ENCODE measurements at regions not wholly inside any gene's neighbourhood (a gene's known extent, or its start where the extent isn't known, plus 50 kb on each side); places are given as distances from the start of the nearest gene placed in this dataset.
"Not testable (repeated sequence)": the region's sequence is repeated elsewhere in the genome, so short reads cannot be mapped to it uniquely, and the experiment has no call there.

- no peaks in the 10 kb centered on the region for H3K4me1 ChIP-seq (ENCODE audit: control insufficient read depth in 3 of 3, insufficient read depth in 3 of 3, low read length in 3 of 3)
- H3K9me3 ChIP-seq (ENCODE audit: control insufficient read depth in 3 of 3, low read length in 3 of 3) = no peaks in the 10 kb centered on the region
- H3K36me3 ChIP-seq (ENCODE audit: control insufficient read depth in 3 of 3, insufficient read depth in 3 of 3, low read length in 3 of 3) = no peaks in the 10 kb centered on the region
- H3K9ac ChIP-seq (ENCODE audit: low read depth in 1 of 3, low read length in 3 of 3) = no peak overlapping the region
- no peak overlapping the region for H3K4me3 ChIP-seq (ENCODE audit: low read length in 3 of 3)
- no peak overlapping the region for H3K27ac ChIP-seq (ENCODE audit: low read depth, low read length)
- no peaks in the 10 kb centered on the region for H3K27me3 ChIP-seq (ENCODE audit: control insufficient read depth in 3 of 3, insufficient read depth in 3 of 3, low read length in 3 of 3)
Measured at GRCh38 chr4:120589787-120590186, 332.7 kb downstream of the PRDM5 start.

- H3K27ac ChIP-seq (ENCODE audit: low read depth, low read length) = no peak overlapping the region
- H3K4me1 ChIP-seq (ENCODE audit: control insufficient read depth in 3 of 3, insufficient read depth in 3 of 3, low read length in 3 of 3) = peaks cover 0 to 3% (median 0%) of the 10 kb centered on the region in 3 donors
- H3K4me3 ChIP-seq (ENCODE audit: low read length in 3 of 3) = no peak overlapping the region
- H3K27me3 ChIP-seq (ENCODE audit: control insufficient read depth in 3 of 3, insufficient read depth in 3 of 3, low read length in 3 of 3) = no peaks in the 10 kb centered on the region
- H3K9me3 ChIP-seq (ENCODE audit: control insufficient read depth in 3 of 3, low read length in 3 of 3) = no peaks in the 10 kb centered on the region
- no peaks in the 10 kb centered on the region for H3K36me3 ChIP-seq (ENCODE audit: control insufficient read depth in 3 of 3, insufficient read depth in 3 of 3, low read length in 3 of 3)
- no peak overlapping the region for H3K9ac ChIP-seq (ENCODE audit: low read depth in 1 of 3, low read length in 3 of 3)
Measured at GRCh38 chr4:120568731-120569130, 353.8 kb downstream of the PRDM5 start.

GRCh38 chr4:120561648-120562047 is 360.9 kb downstream of the PRDM5 start:
- Histone ChIP-seq H3K4me3 (ENCODE audit: low read length in 3 of 3) (no peak overlapping the region), H3K27me3 (ENCODE audit: control insufficient read depth in 3 of 3, insufficient read depth in 3 of 3, low read length in 3 of 3) (no peaks in the 10 kb centered on the region), H3K4me1 (ENCODE audit: control insufficient read depth in 3 of 3, insufficient read depth in 3 of 3, low read length in 3 of 3) (no peaks in the 10 kb centered on the region), H3K9me3 (ENCODE audit: control insufficient read depth in 3 of 3, low read length in 3 of 3) (peaks cover 0 to 6% (median 0%) of the 10 kb centered on the region in 3 donors), H3K27ac (ENCODE audit: low read depth, low read length) (no peak overlapping the region), H3K9ac (ENCODE audit: low read depth in 1 of 3, low read length in 3 of 3) (no peak overlapping the region), H3K36me3 (ENCODE audit: control insufficient read depth in 3 of 3, insufficient read depth in 3 of 3, low read length in 3 of 3) (no peaks in the 10 kb centered on the region)

- no peaks in the 10 kb centered on the region for H3K36me3 ChIP-seq (ENCODE audit: control insufficient read depth in 3 of 3, insufficient read depth in 3 of 3, low read length in 3 of 3)
- no peaks in the 10 kb centered on the region for H3K27me3 ChIP-seq (ENCODE audit: control insufficient read depth in 3 of 3, insufficient read depth in 3 of 3, low read length in 3 of 3)
- peaks cover 0 to 6% (median 0%) of the 10 kb centered on the region in 3 donors for H3K9me3 ChIP-seq (ENCODE audit: control insufficient read depth in 3 of 3, low read length in 3 of 3)
- no peak overlapping the region for H3K4me3 ChIP-seq (ENCODE audit: low read length in 3 of 3)
- no peak overlapping the region for H3K9ac ChIP-seq (ENCODE audit: low read depth in 1 of 3, low read length in 3 of 3)
- H3K27ac ChIP-seq (ENCODE audit: low read depth, low read length) = no peak overlapping the region
- H3K4me1 ChIP-seq (ENCODE audit: control insufficient read depth in 3 of 3, insufficient read depth in 3 of 3, low read length in 3 of 3) = peaks cover 0 to 5% (median 2%) of the 10 kb centered on the region in 3 donors
Measured at GRCh38 chr4:120557372-120557771, 365.2 kb downstream of the PRDM5 start.

- Histone ChIP-seq H3K4me3 (ENCODE audit: low read length in 3 of 3) (no peak overlapping the region), H3K36me3 (ENCODE audit: control insufficient read depth in 3 of 3, insufficient read depth in 3 of 3, low read length in 3 of 3) (no peaks in the 10 kb centered on the region), H3K9ac (ENCODE audit: low read depth in 1 of 3, low read length in 3 of 3) (no peak overlapping the region), H3K4me1 (ENCODE audit: control insufficient read depth in 3 of 3, insufficient read depth in 3 of 3, low read length in 3 of 3) (peaks cover 0 to 5% (median 2%) of the 10 kb centered on the region in 3 donors), H3K9me3 (ENCODE audit: control insufficient read depth in 3 of 3, low read length in 3 of 3) (no peaks in the 10 kb centered on the region), H3K27ac (ENCODE audit: low read depth, low read length) (peak overlapping the region; percentile 49), H3K27me3 (ENCODE audit: control insufficient read depth in 3 of 3, insufficient read depth in 3 of 3, low read length in 3 of 3) (no peaks in the 10 kb centered on the region)
Measured at GRCh38 chr4:120555058-120555457, 367.5 kb downstream of the PRDM5 start.

- Histone ChIP-seq H3K4me1 (ENCODE audit: control insufficient read depth in 3 of 3, insufficient read depth in 3 of 3, low read length in 3 of 3) (peaks cover 0 to 5% (median 2%) of the 10 kb centered on the region in 3 donors), H3K27ac (ENCODE audit: low read depth, low read length) (peak overlapping the region; percentile 49), H3K9ac (ENCODE audit: low read depth in 1 of 3, low read length in 3 of 3) (no peak overlapping the region), H3K27me3 (ENCODE audit: control insufficient read depth in 3 of 3, insufficient read depth in 3 of 3, low read length in 3 of 3) (no peaks in the 10 kb centered on the region), H3K9me3 (ENCODE audit: control insufficient read depth in 3 of 3, low read length in 3 of 3) (no peaks in the 10 kb centered on the region), H3K4me3 (ENCODE audit: low read length in 3 of 3) (no peak overlapping the region), H3K36me3 (ENCODE audit: control insufficient read depth in 3 of 3, insufficient read depth in 3 of 3, low read length in 3 of 3) (no peaks in the 10 kb centered on the region)
Measured at GRCh38 chr4:120554086-120554485, 368.4 kb downstream of the PRDM5 start.

- not testable (repeated sequence) for H3K4me1 ChIP-seq (ENCODE audit: control insufficient read depth in 3 of 3, insufficient read depth in 3 of 3, low read length in 3 of 3); H3K27me3 ChIP-seq (ENCODE audit: control insufficient read depth in 3 of 3, insufficient read depth in 3 of 3, low read length in 3 of 3); H3K9me3 ChIP-seq (ENCODE audit: control insufficient read depth in 3 of 3, low read length in 3 of 3); H3K27ac ChIP-seq (ENCODE audit: low read depth, low read length); H3K36me3 ChIP-seq (ENCODE audit: control insufficient read depth in 3 of 3, insufficient read depth in 3 of 3, low read length in 3 of 3); H3K9ac ChIP-seq (ENCODE audit: low read depth in 1 of 3, low read length in 3 of 3); H3K4me3 ChIP-seq (ENCODE audit: low read length in 3 of 3)
Measured at GRCh38 chr4:120550624-120551220, 371.8 kb downstream of the PRDM5 start.

- Histone ChIP-seq H3K27ac (ENCODE audit: low read depth, low read length) (no peak overlapping the region), H3K36me3 (ENCODE audit: control insufficient read depth in 3 of 3, insufficient read depth in 3 of 3, low read length in 3 of 3) (no peaks in the 10 kb centered on the region), H3K9ac (ENCODE audit: low read depth in 1 of 3, low read length in 3 of 3) (no peak overlapping the region), H3K9me3 (ENCODE audit: control insufficient read depth in 3 of 3, low read length in 3 of 3) (no peaks in the 10 kb centered on the region), H3K27me3 (ENCODE audit: control insufficient read depth in 3 of 3, insufficient read depth in 3 of 3, low read length in 3 of 3) (no peaks in the 10 kb centered on the region), H3K4me1 (ENCODE audit: control insufficient read depth in 3 of 3, insufficient read depth in 3 of 3, low read length in 3 of 3) (peaks cover 0 to 1% (median under 1%) of the 10 kb centered on the region in 3 donors), H3K4me3 (ENCODE audit: low read length in 3 of 3) (no peak overlapping the region)
Measured at GRCh38 chr4:120549011-120549570, 373.4 kb downstream of the PRDM5 start.

GRCh38 chr4:120545391-120545790 is 377.1 kb downstream of the PRDM5 start:
- no peaks in the 10 kb centered on the region for H3K9me3 ChIP-seq (ENCODE audit: control insufficient read depth in 3 of 3, low read length in 3 of 3)
- no peak overlapping the region for H3K4me3 ChIP-seq (ENCODE audit: low read length in 3 of 3)
- no peaks in the 10 kb centered on the region for H3K36me3 ChIP-seq (ENCODE audit: control insufficient read depth in 3 of 3, insufficient read depth in 3 of 3, low read length in 3 of 3)
- no peak overlapping the region for H3K27ac ChIP-seq (ENCODE audit: low read depth, low read length)
- H3K9ac ChIP-seq (ENCODE audit: low read depth in 1 of 3, low read length in 3 of 3) = no peak overlapping the region
- H3K4me1 ChIP-seq (ENCODE audit: control insufficient read depth in 3 of 3, insufficient read depth in 3 of 3, low read length in 3 of 3) = no peaks in the 10 kb centered on the region
- H3K27me3 ChIP-seq (ENCODE audit: control insufficient read depth in 3 of 3, insufficient read depth in 3 of 3, low read length in 3 of 3) = no peaks in the 10 kb centered on the region

- Histone ChIP-seq H3K27me3 (ENCODE audit: control insufficient read depth in 3 of 3, insufficient read depth in 3 of 3, low read length in 3 of 3) (no peaks in the 10 kb centered on the region), H3K9me3 (ENCODE audit: control insufficient read depth in 3 of 3, low read length in 3 of 3) (no peaks in the 10 kb centered on the region), H3K27ac (ENCODE audit: low read depth, low read length) (no peak overlapping the region), H3K4me1 (ENCODE audit: control insufficient read depth in 3 of 3, insufficient read depth in 3 of 3, low read length in 3 of 3) (no peaks in the 10 kb centered on the region), H3K36me3 (ENCODE audit: control insufficient read depth in 3 of 3, insufficient read depth in 3 of 3, low read length in 3 of 3) (no peaks in the 10 kb centered on the region), H3K4me3 (ENCODE audit: low read length in 3 of 3) (no peak overlapping the region), H3K9ac (ENCODE audit: low read depth in 1 of 3, low read length in 3 of 3) (no peak overlapping the region)
Measured at GRCh38 chr4:120544838-120545237, 377.7 kb downstream of the PRDM5 start.
